ENCODE measurements at regions not wholly inside any gene's neighbourhood (a gene's known extent, or its start where the extent isn't known, plus 50 kb on each side); places are given as distances from the start of the nearest gene placed in this dataset.
"Not testable (repeated sequence)": the region's sequence is repeated elsewhere in the genome, so short reads cannot be mapped to it uniquely, and the experiment has no call there.

- no peak for DNase-seq
Observed at GRCh38 chr2:215740071-215740470, 273.3 kb downstream of the MREG start.

- no peak for DNase-seq
Observed at GRCh38 chr2:215738351-215738750, 275.0 kb downstream of the MREG start.

GRCh38 chr2:215737477-215737876, 275.9 kb downstream of the MREG start:
- DNase-seq: no peak

- peak; percentile 15 for DNase-seq
Observed at GRCh38 chr2:215736653-215737290, 276.6 kb downstream of the MREG start.

- no peak for DNase-seq
Observed at GRCh38 chr2:215731108-215731658, 282.2 kb downstream of the MREG start.

- DNase-seq: no peak
Observed at GRCh38 chr2:215729985-215730620, 283.2 kb downstream of the MREG start.

- no peak for DNase-seq
Observed at GRCh38 chr2:215728504-215729065, 284.8 kb downstream of the MREG start.

- DNase-seq: no peak
Observed at GRCh38 chr2:215727507-215728503, 285.5 kb downstream of the MREG start.

GRCh38 chr2:215726070-215726469, 287.3 kb downstream of the MREG start:
- DNase-seq: no peak

GRCh38 chr2:215724146-215724545, 288.3 kb upstream of the FN1 start:
- no peak for DNase-seq

GRCh38 chr2:215723631-215724011, 287.8 kb upstream of the FN1 start:
- DNase-seq: no peak

- no peak for DNase-seq
Observed at GRCh38 chr2:215722986-215723630, 287.2 kb upstream of the FN1 start.

- DNase-seq: no peak
Observed at GRCh38 chr2:215722125-215722524, 286.3 kb upstream of the FN1 start.

- DNase-seq: not testable (repeated sequence)
Observed at GRCh38 chr2:215721515-215721914, 285.6 kb upstream of the FN1 start.

GRCh38 chr2:215718890-215719289, 283.0 kb upstream of the FN1 start:
- no peak for DNase-seq

GRCh38 chr2:215718436-215718835, 282.6 kb upstream of the FN1 start:
- DNase-seq: no peak

GRCh38 chr2:215717501-215718381, 281.9 kb upstream of the FN1 start:
- no peak for DNase-seq

- DNase-seq: no peak
Observed at GRCh38 chr2:215716956-215717355, 281.1 kb upstream of the FN1 start.

GRCh38 chr2:215712871-215713790, 277.3 kb upstream of the FN1 start:
- DNase-seq: no peak

GRCh38 chr2:215712219-215712868, 276.5 kb upstream of the FN1 start:
- no peak for DNase-seq

Data from 8988T (cell line).